ENCODE measurements at regions not wholly inside any gene's neighbourhood (a gene's known extent, or its start where the extent isn't known, plus 50 kb on each side); places are given as distances from the start of the nearest gene placed in this dataset.

GRCh38 chr17:34837876-34838478 lies 123.3 kb downstream of the CCT6B start:
- Mint-ChIP-seq H3K36me3 (no peaks in the 10 kb centered on the region), H3K27me3 (peaks cover 6 to 15% of the 10 kb centered on the region in 2 donors), H3K4me1 (peaks cover 0 to 22% (median 22%) of the 10 kb centered on the region in 3 donors), H3K4me3 (no peak overlapping the region), H3K9me3 (no peaks in the 10 kb centered on the region), H3K27ac (no peak overlapping the region)
- Histone ChIP-seq H3K36me3 (ENCODE audit: control insufficient read depth in 2 of 2, extremely low read depth in 1 of 2, insufficient read depth in 1 of 2, low read length in 1 of 2) (no peaks in the 10 kb centered on the region), H3K27ac (ENCODE audit: low read length) (no peak overlapping the region), H3K4me1 (ENCODE audit: control insufficient read depth in 1 of 2, extremely low read depth in 1 of 2, insufficient read depth in 2 of 2, low read length in 2 of 2) (peaks cover 0 to 30% of the 10 kb centered on the region in 2 experiments), H3K4me3 (ENCODE audit: control insufficient read depth in 1 of 2, extremely low read depth in 1 of 2, low read length in 1 of 2) (no peak overlapping the region), H3K9me3 (no peaks in the 10 kb centered on the region), H3K27me3 (replicated peaks in 1 of 2; ENCODE audit: control insufficient read depth in 2 of 2, extremely low read depth in 1 of 2, insufficient read depth in 2 of 2, low read length in 1 of 2) (peaks cover 0 to 4% of the 10 kb centered on the region in 2 experiments)
- ATAC-seq (replicated peaks in 1 of 4) = no peak
- CTCF ChIA-PET = no interaction called here
- no peak for DNase-seq
- POLR2A ChIA-PET = no interaction called here
- WGBS (ENCODE audit: insufficient coverage) = 85% methylated on average over 8 of the region's 14 CpGs

GRCh38 chr17:34832376-34832775 lies 128.9 kb downstream of the CCT6B start:
- Mint-ChIP-seq H3K4me1 (peaks cover 0 to 8% (median 2%) of the 10 kb centered on the region in 3 donors), H3K36me3 (no peaks in the 10 kb centered on the region), H3K27ac (no peak overlapping the region), H3K9me3 (no peaks in the 10 kb centered on the region), H3K4me3 (no peak overlapping the region), H3K27me3 (peaks cover 14 to 23% of the 10 kb centered on the region in 2 donors)
- Histone ChIP-seq H3K27ac (ENCODE audit: low read length) (no peak overlapping the region), H3K9me3 (no peaks in the 10 kb centered on the region), H3K4me3 (ENCODE audit: control insufficient read depth in 1 of 2, extremely low read depth in 1 of 2, low read length in 1 of 2) (no peak overlapping the region), H3K36me3 (ENCODE audit: control insufficient read depth in 2 of 2, extremely low read depth in 1 of 2, insufficient read depth in 1 of 2, low read length in 1 of 2) (no peaks in the 10 kb centered on the region), H3K27me3 (replicated peaks in 1 of 2; ENCODE audit: control insufficient read depth in 2 of 2, extremely low read depth in 1 of 2, insufficient read depth in 2 of 2, low read length in 1 of 2) (peaks cover 0 to 14% of the 10 kb centered on the region in 2 experiments), H3K4me1 (ENCODE audit: control insufficient read depth in 1 of 2, extremely low read depth in 1 of 2, insufficient read depth in 2 of 2, low read length in 2 of 2) (no peaks in the 10 kb centered on the region)
- DNase-seq = no peak
- ATAC-seq (replicated peaks in 1 of 4) = no peak
- 100% methylated on average over 1 of the region's 4 CpGs for WGBS (ENCODE audit: insufficient coverage)
- ChIA-PET CTCF (no interaction called here), POLR2A (no interaction called here)

GRCh38 chr17:34827008-34827407 lies 134.3 kb downstream of the CCT6B start:
- Mint-ChIP-seq H3K9me3 (no peaks in the 10 kb centered on the region), H3K4me3 (no peak overlapping the region), H3K36me3 (no peaks in the 10 kb centered on the region), H3K27ac (no peak overlapping the region), H3K4me1 (peaks cover 0 to 8% (median 2%) of the 10 kb centered on the region in 3 donors), H3K27me3 (peaks cover 11 to 24% of the 10 kb centered on the region in 2 donors)
- H3K36me3 ChIP-seq (ENCODE audit: control insufficient read depth in 2 of 2, extremely low read depth in 1 of 2, insufficient read depth in 1 of 2, low read length in 1 of 2) = no peaks in the 10 kb centered on the region
- no peak overlapping the region for H3K27ac ChIP-seq (ENCODE audit: low read length)
- no peaks in the 10 kb centered on the region for H3K4me1 ChIP-seq (ENCODE audit: control insufficient read depth in 1 of 2, extremely low read depth in 1 of 2, insufficient read depth in 2 of 2, low read length in 2 of 2)
- H3K9me3 ChIP-seq = no peaks in the 10 kb centered on the region
- POLR2A ChIA-PET = no interaction called here
- CTCF ChIA-PET = no interaction called here
- peaks cover 0 to 37% of the 10 kb centered on the region in 2 experiments for H3K27me3 ChIP-seq (replicated peaks in 1 of 2; ENCODE audit: control insufficient read depth in 2 of 2, extremely low read depth in 1 of 2, insufficient read depth in 2 of 2, low read length in 1 of 2)
- ATAC-seq (replicated peaks in 1 of 4) (no peak), DNase-seq (no peak)
- WGBS (ENCODE audit: insufficient coverage) = 100% methylated on average over 1 of the region's 3 CpGs
- no peak overlapping the region for H3K4me3 ChIP-seq (ENCODE audit: control insufficient read depth in 1 of 2, extremely low read depth in 1 of 2, low read length in 1 of 2)

- Histone ChIP-seq H3K27ac (ENCODE audit: low read length) (no peak overlapping the region), H3K9me3 (no peaks in the 10 kb centered on the region), H3K4me1 (ENCODE audit: control insufficient read depth in 1 of 2, extremely low read depth in 1 of 2, insufficient read depth in 2 of 2, low read length in 2 of 2) (no peaks in the 10 kb centered on the region), H3K4me3 (ENCODE audit: control insufficient read depth in 1 of 2, extremely low read depth in 1 of 2, low read length in 1 of 2) (no peak overlapping the region), H3K27me3 (replicated peaks in 1 of 2; ENCODE audit: control insufficient read depth in 2 of 2, extremely low read depth in 1 of 2, insufficient read depth in 2 of 2, low read length in 1 of 2) (peaks cover 0 to 37% of the 10 kb centered on the region in 2 experiments), H3K36me3 (ENCODE audit: control insufficient read depth in 2 of 2, extremely low read depth in 1 of 2, insufficient read depth in 1 of 2, low read length in 1 of 2) (no peaks in the 10 kb centered on the region)
- peaks cover 2% of the 10 kb centered on the region in 3 donors for H3K4me1 Mint-ChIP-seq
- DNase-seq = no peak
- POLR2A ChIA-PET = no interaction called here
- H3K36me3 Mint-ChIP-seq = no peaks in the 10 kb centered on the region
- H3K4me3 Mint-ChIP-seq = no peak overlapping the region
- peaks cover 9 to 24% of the 10 kb centered on the region in 2 donors for H3K27me3 Mint-ChIP-seq
- CTCF ChIA-PET = interaction anchor here in 1 of 2 donors (0.6 kb wide), 1 partner anchor 22 kb away, joined by 3 read pairs; no protein-coding TSS in a partner anchor
- no peak for ATAC-seq (replicated peaks in 1 of 4)
- H3K27ac Mint-ChIP-seq = no peak overlapping the region
- no peaks in the 10 kb centered on the region for H3K9me3 Mint-ChIP-seq
- 47% methylated on average over 3 of the region's 4 CpGs for WGBS (ENCODE audit: insufficient coverage)
Observed at GRCh38 chr17:34826332-34826731, 134.9 kb downstream of the CCT6B start.

- Histone ChIP-seq H3K27me3 (replicated peaks in 1 of 2; ENCODE audit: control insufficient read depth in 2 of 2, extremely low read depth in 1 of 2, insufficient read depth in 2 of 2, low read length in 1 of 2) (peaks cover 0 to 37% of the 10 kb centered on the region in 2 experiments), H3K36me3 (ENCODE audit: control insufficient read depth in 2 of 2, extremely low read depth in 1 of 2, insufficient read depth in 1 of 2, low read length in 1 of 2) (no peaks in the 10 kb centered on the region), H3K9me3 (no peaks in the 10 kb centered on the region), H3K4me3 (ENCODE audit: control insufficient read depth in 1 of 2, extremely low read depth in 1 of 2, low read length in 1 of 2) (no peak overlapping the region), H3K4me1 (ENCODE audit: control insufficient read depth in 1 of 2, extremely low read depth in 1 of 2, insufficient read depth in 2 of 2, low read length in 2 of 2) (no peaks in the 10 kb centered on the region), H3K27ac (ENCODE audit: low read length) (no peak overlapping the region)
- H3K36me3 Mint-ChIP-seq = no peaks in the 10 kb centered on the region
- H3K9me3 Mint-ChIP-seq = no peaks in the 10 kb centered on the region
- no CpG with 5 or more reads among the region's 6 CpGs for WGBS (ENCODE audit: insufficient coverage)
- CTCF ChIA-PET = interaction anchor here in 1 of 2 donors (0.6 kb wide), 1 partner anchor 21 kb away, joined by 3 read pairs; no protein-coding TSS in a partner anchor
- peaks cover 0 to 6% (median 6%) of the 10 kb centered on the region in 3 donors for H3K4me1 Mint-ChIP-seq
- no peak overlapping the region for H3K4me3 Mint-ChIP-seq
- peaks cover 9 to 24% of the 10 kb centered on the region in 2 donors for H3K27me3 Mint-ChIP-seq
- POLR2A ChIA-PET = interaction anchor here in 1 of 2 donors (0.6 kb wide), 1 partner anchor 958 kb away, joined by 3 read pairs; no protein-coding TSS in a partner anchor
- DNase-seq = no peak
- ATAC-seq (replicated peaks in 1 of 4) = no peak
- H3K27ac Mint-ChIP-seq = no peak overlapping the region
Observed at GRCh38 chr17:34825884-34826283, 135.4 kb downstream of the CCT6B start.

GRCh38 chr17:34825102-34825501 lies 136.2 kb downstream of the CCT6B start:
- Mint-ChIP-seq H3K4me1 (peaks cover 0 to 14% (median 6%) of the 10 kb centered on the region in 3 donors), H3K27ac (no peak overlapping the region), H3K36me3 (no peaks in the 10 kb centered on the region), H3K9me3 (no peaks in the 10 kb centered on the region), H3K4me3 (no peak overlapping the region), H3K27me3 (peaks cover 11 to 28% of the 10 kb centered on the region in 2 donors)
- CTCF ChIA-PET = no interaction called here
- no peak overlapping the region for H3K4me3 ChIP-seq (ENCODE audit: control insufficient read depth in 1 of 2, extremely low read depth in 1 of 2, low read length in 1 of 2)
- WGBS (ENCODE audit: insufficient coverage) = no CpG with 5 or more reads among the region's 1 CpG
- ATAC-seq (replicated peaks in 1 of 4) (no peak), DNase-seq (no peak)
- POLR2A ChIA-PET = interaction anchor here in 1 of 2 donors (0.6 kb wide), 1 partner anchor 959 kb away, joined by 3 read pairs; no protein-coding TSS in a partner anchor
- H3K27me3 ChIP-seq (replicated peaks in 1 of 2; ENCODE audit: control insufficient read depth in 2 of 2, extremely low read depth in 1 of 2, insufficient read depth in 2 of 2, low read length in 1 of 2) = peaks cover 0 to 41% of the 10 kb centered on the region in 2 experiments
- no peak overlapping the region for H3K27ac ChIP-seq (ENCODE audit: low read length)
- no peaks in the 10 kb centered on the region for H3K36me3 ChIP-seq (ENCODE audit: control insufficient read depth in 2 of 2, extremely low read depth in 1 of 2, insufficient read depth in 1 of 2, low read length in 1 of 2)
- no peaks in the 10 kb centered on the region for H3K9me3 ChIP-seq
- no peaks in the 10 kb centered on the region for H3K4me1 ChIP-seq (ENCODE audit: control insufficient read depth in 1 of 2, extremely low read depth in 1 of 2, insufficient read depth in 2 of 2, low read length in 2 of 2)
